ENCODE measurements at regions not wholly inside any gene's neighbourhood (a gene's known extent, or its start where the extent isn't known, plus 50 kb on each side); places are given as distances from the start of the nearest gene placed in this dataset.

- Histone ChIP-seq H3K4me1 (ENCODE audit: control insufficient read depth, insufficient read depth, low read length) (no peaks in the 10 kb centered on the region), H3K36me3 (ENCODE audit: control insufficient read depth, insufficient read depth, low read length) (no peaks in the 10 kb centered on the region), H3K4me3 (ENCODE audit: low read length) (no peak overlapping the region), H3K9me3 (ENCODE audit: control insufficient read depth, low read depth, low read length) (no peaks in the 10 kb centered on the region), H3K27ac (ENCODE audit: low read length) (no peak overlapping the region), H3K27me3 (ENCODE audit: control insufficient read depth, insufficient read depth, low read length) (no peaks in the 10 kb centered on the region)
- 100% methylated on average over 1 of the region's 5 CpGs for WGBS (ENCODE audit: insufficient coverage, low lambda C conversion rate)
- no peak for DNase-seq
Observed at GRCh38 chr5:165999693-166000320, 2291.6 kb upstream of the WWC1 start.

GRCh38 chr5:166004006-166004405, 2287.4 kb upstream of the WWC1 start:
- no peaks in the 10 kb centered on the region for H3K4me1 ChIP-seq (ENCODE audit: control insufficient read depth, insufficient read depth, low read length)
- no peak overlapping the region for H3K27ac ChIP-seq (ENCODE audit: low read length)
- no peaks in the 10 kb centered on the region for H3K9me3 ChIP-seq (ENCODE audit: control insufficient read depth, low read depth, low read length)
- H3K36me3 ChIP-seq (ENCODE audit: control insufficient read depth, insufficient read depth, low read length) = no peaks in the 10 kb centered on the region
- 71% methylated on average over 1 of the region's 2 CpGs for WGBS (ENCODE audit: insufficient coverage, low lambda C conversion rate)
- no peak overlapping the region for H3K4me3 ChIP-seq (ENCODE audit: low read length)
- H3K27me3 ChIP-seq (ENCODE audit: control insufficient read depth, insufficient read depth, low read length) = no peaks in the 10 kb centered on the region
- no peak for DNase-seq

- DNase-seq = no peak
- WGBS (ENCODE audit: insufficient coverage, low lambda C conversion rate) = 92% methylated on average over 2 of the region's 4 CpGs
- Histone ChIP-seq H3K27ac (ENCODE audit: low read length) (no peak overlapping the region), H3K4me3 (ENCODE audit: low read length) (no peak overlapping the region), H3K36me3 (ENCODE audit: control insufficient read depth, insufficient read depth, low read length) (no peaks in the 10 kb centered on the region), H3K4me1 (ENCODE audit: control insufficient read depth, insufficient read depth, low read length) (no peaks in the 10 kb centered on the region), H3K27me3 (ENCODE audit: control insufficient read depth, insufficient read depth, low read length) (no peaks in the 10 kb centered on the region), H3K9me3 (ENCODE audit: control insufficient read depth, low read depth, low read length) (no peaks in the 10 kb centered on the region)
Observed at GRCh38 chr5:166013415-166013814, 2278.0 kb upstream of the WWC1 start.

- no peaks in the 10 kb centered on the region for H3K4me1 ChIP-seq (ENCODE audit: control insufficient read depth, insufficient read depth, low read length)
- no peaks in the 10 kb centered on the region for H3K27me3 ChIP-seq (ENCODE audit: control insufficient read depth, insufficient read depth, low read length)
- H3K36me3 ChIP-seq (ENCODE audit: control insufficient read depth, insufficient read depth, low read length) = no peaks in the 10 kb centered on the region
- 67% methylated on average over 1 of the region's 2 CpGs for WGBS (ENCODE audit: insufficient coverage, low lambda C conversion rate)
- no peak overlapping the region for H3K27ac ChIP-seq (ENCODE audit: low read length)
- no peaks in the 10 kb centered on the region for H3K9me3 ChIP-seq (ENCODE audit: control insufficient read depth, low read depth, low read length)
- DNase-seq = no peak
- H3K4me3 ChIP-seq (ENCODE audit: low read length) = no peak overlapping the region
Observed at GRCh38 chr5:166014256-166014655, 2277.2 kb upstream of the WWC1 start.

- WGBS (ENCODE audit: insufficient coverage, low lambda C conversion rate) = no CpG with 5 or more reads among the region's 1 CpG
- DNase-seq = no peak
- H3K4me1 ChIP-seq (ENCODE audit: control insufficient read depth, insufficient read depth, low read length) = no peaks in the 10 kb centered on the region
- no peak overlapping the region for H3K4me3 ChIP-seq (ENCODE audit: low read length)
- H3K9me3 ChIP-seq (ENCODE audit: control insufficient read depth, low read depth, low read length) = no peaks in the 10 kb centered on the region
- no peaks in the 10 kb centered on the region for H3K27me3 ChIP-seq (ENCODE audit: control insufficient read depth, insufficient read depth, low read length)
- no peaks in the 10 kb centered on the region for H3K36me3 ChIP-seq (ENCODE audit: control insufficient read depth, insufficient read depth, low read length)
- no peak overlapping the region for H3K27ac ChIP-seq (ENCODE audit: low read length)
Observed at GRCh38 chr5:166018716-166019115, 2272.7 kb upstream of the WWC1 start.

GRCh38 chr5:166022065-166022464, 2269.4 kb upstream of the WWC1 start:
- no peaks in the 10 kb centered on the region for H3K4me1 ChIP-seq (ENCODE audit: control insufficient read depth, insufficient read depth, low read length)
- no peaks in the 10 kb centered on the region for H3K36me3 ChIP-seq (ENCODE audit: control insufficient read depth, insufficient read depth, low read length)
- no peak overlapping the region for H3K4me3 ChIP-seq (ENCODE audit: low read length)
- no peak overlapping the region for H3K27ac ChIP-seq (ENCODE audit: low read length)
- H3K27me3 ChIP-seq (ENCODE audit: control insufficient read depth, insufficient read depth, low read length) = no peaks in the 10 kb centered on the region
- DNase-seq = no peak
- H3K9me3 ChIP-seq (ENCODE audit: control insufficient read depth, low read depth, low read length) = no peaks in the 10 kb centered on the region

- Histone ChIP-seq H3K4me1 (ENCODE audit: control insufficient read depth, insufficient read depth, low read length) (no peaks in the 10 kb centered on the region), H3K27ac (ENCODE audit: low read length) (no peak overlapping the region), H3K4me3 (ENCODE audit: low read length) (no peak overlapping the region), H3K27me3 (ENCODE audit: control insufficient read depth, insufficient read depth, low read length) (no peaks in the 10 kb centered on the region), H3K36me3 (ENCODE audit: control insufficient read depth, insufficient read depth, low read length) (no peaks in the 10 kb centered on the region), H3K9me3 (ENCODE audit: control insufficient read depth, low read depth, low read length) (no peaks in the 10 kb centered on the region)
- no peak for DNase-seq
Observed at GRCh38 chr5:166024970-166025369, 2266.5 kb upstream of the WWC1 start.

GRCh38 chr5:166027582-166027981, 2263.9 kb upstream of the WWC1 start:
- Histone ChIP-seq H3K9me3 (ENCODE audit: control insufficient read depth, low read depth, low read length) (no peaks in the 10 kb centered on the region), H3K27ac (ENCODE audit: low read length) (no peak overlapping the region), H3K36me3 (ENCODE audit: control insufficient read depth, insufficient read depth, low read length) (no peaks in the 10 kb centered on the region), H3K27me3 (ENCODE audit: control insufficient read depth, insufficient read depth, low read length) (no peaks in the 10 kb centered on the region), H3K4me1 (ENCODE audit: control insufficient read depth, insufficient read depth, low read length) (no peaks in the 10 kb centered on the region), H3K4me3 (ENCODE audit: low read length) (no peak overlapping the region)
- WGBS (ENCODE audit: insufficient coverage, low lambda C conversion rate) = no CpG with 5 or more reads among the region's 1 CpG
- no peak for DNase-seq

GRCh38 chr5:166031926-166032325, 2259.5 kb upstream of the WWC1 start:
- Histone ChIP-seq H3K9me3 (ENCODE audit: control insufficient read depth, low read depth, low read length) (no peaks in the 10 kb centered on the region), H3K4me3 (ENCODE audit: low read length) (no peak overlapping the region)
- 100% methylated on average over 1 of the region's 2 CpGs for WGBS (ENCODE audit: insufficient coverage, low lambda C conversion rate)

GRCh38 chr5:166032601-166033000, 2258.8 kb upstream of the WWC1 start:
- H3K36me3 ChIP-seq (ENCODE audit: control insufficient read depth, insufficient read depth, low read length) = no peaks in the 10 kb centered on the region
- H3K4me3 ChIP-seq (ENCODE audit: low read length) = no peak overlapping the region
- DNase-seq = no peak
- no CpG with 5 or more reads among the region's 1 CpG for WGBS (ENCODE audit: insufficient coverage, low lambda C conversion rate)
- H3K27ac ChIP-seq (ENCODE audit: low read length) = no peak overlapping the region
- no peaks in the 10 kb centered on the region for H3K4me1 ChIP-seq (ENCODE audit: control insufficient read depth, insufficient read depth, low read length)
- H3K9me3 ChIP-seq (ENCODE audit: control insufficient read depth, low read depth, low read length) = no peaks in the 10 kb centered on the region
- H3K27me3 ChIP-seq (ENCODE audit: control insufficient read depth, insufficient read depth, low read length) = no peaks in the 10 kb centered on the region

More at GRCh38 chr5:166031926-166032325, 2259.5 kb upstream of the WWC1 start:
- DNase-seq = no peak
- H3K27me3 ChIP-seq (ENCODE audit: control insufficient read depth, insufficient read depth, low read length) = no peaks in the 10 kb centered on the region
- no peaks in the 10 kb centered on the region for H3K36me3 ChIP-seq (ENCODE audit: control insufficient read depth, insufficient read depth, low read length)
- H3K4me1 ChIP-seq (ENCODE audit: control insufficient read depth, insufficient read depth, low read length) = no peaks in the 10 kb centered on the region
- H3K27ac ChIP-seq (ENCODE audit: low read length) = no peak overlapping the region

- WGBS (ENCODE audit: insufficient coverage, low lambda C conversion rate) = 70% methylated on average over 1 of the region's 2 CpGs
- Histone ChIP-seq H3K9me3 (ENCODE audit: control insufficient read depth, low read depth, low read length) (no peaks in the 10 kb centered on the region), H3K27ac (ENCODE audit: low read length) (no peak overlapping the region), H3K36me3 (ENCODE audit: control insufficient read depth, insufficient read depth, low read length) (no peaks in the 10 kb centered on the region), H3K4me1 (ENCODE audit: control insufficient read depth, insufficient read depth, low read length) (no peaks in the 10 kb centered on the region), H3K4me3 (ENCODE audit: low read length) (no peak overlapping the region), H3K27me3 (ENCODE audit: control insufficient read depth, insufficient read depth, low read length) (no peaks in the 10 kb centered on the region)
- DNase-seq = no peak
Observed at GRCh38 chr5:166045961-166046360, 2245.5 kb upstream of the WWC1 start.
